ENCODE measurements at regions not wholly inside any gene's neighbourhood (a gene's known extent, or its start where the extent isn't known, plus 50 kb on each side); places are given as distances from the start of the nearest gene placed in this dataset.

DNA sequence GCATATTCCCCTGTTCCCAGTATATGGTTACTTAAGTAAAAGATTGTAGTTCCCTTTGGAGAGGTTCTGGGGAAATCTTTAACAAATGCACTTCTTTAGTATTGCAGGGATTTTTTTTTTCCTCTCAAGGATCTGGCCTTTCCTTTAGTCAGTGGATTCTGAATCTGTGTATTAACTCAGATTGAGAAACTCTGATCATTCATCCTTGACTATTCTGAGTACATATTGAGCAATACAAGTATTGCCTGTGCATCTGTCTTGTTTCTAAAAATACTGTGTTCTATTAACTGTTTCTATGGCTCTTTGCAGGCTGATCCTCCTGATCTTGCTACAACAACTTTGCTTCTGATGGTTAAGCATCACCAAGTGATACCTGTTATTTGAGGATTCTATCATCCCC, 67.8 kb upstream of the FGGY start:
- Histone ChIP-seq H2BK15ac (ENCODE audit: low read length) (no peak overlapping the region), H4K91ac (ENCODE audit: low read depth, low read length, poor library complexity) (no peak overlapping the region), H3K4me3 (ENCODE audit: low read length in 2 of 2) (no peak overlapping the region), H3K27ac (replicated peaks; ENCODE audit: low read length) (no peak overlapping the region), H2BK5ac (ENCODE audit: low read length) (no peak overlapping the region), H3K14ac (ENCODE audit: low read length) (no peak overlapping the region), H3K36me3 (replicated peaks in 1 of 2; ENCODE audit: control insufficient read depth in 2 of 2, insufficient read depth in 2 of 2, low read length in 2 of 2) (no peaks in the 10 kb centered on the region), H2AK5ac (ENCODE audit: low read depth, low read length) (no peak overlapping the region), H3K9me3 (replicated peaks in 1 of 2; ENCODE audit: control insufficient read depth in 2 of 2, insufficient read depth in 1 of 2, low read depth in 1 of 2, low read length in 2 of 2) (no peaks in the 10 kb centered on the region), H4K8ac (ENCODE audit: low read depth, low read length) (no peak overlapping the region), H2AFZ (ENCODE audit: low read length) (no peak overlapping the region), H3K23ac (ENCODE audit: low read depth, low read length, poor library complexity) (no peak overlapping the region), H3K4me1 (ENCODE audit: control insufficient read depth in 2 of 2, insufficient read depth in 1 of 2, low read depth in 1 of 2, low read length in 2 of 2) (no peaks in the 10 kb centered on the region), H3K4ac (ENCODE audit: low read length) (no peak overlapping the region), H3K27me3 (ENCODE audit: control insufficient read depth in 3 of 3, insufficient read depth in 3 of 3, low read depth in 1 of 3, low read length in 3 of 3) (no peaks in the 10 kb centered on the region), H2BK12ac (ENCODE audit: low read length) (no peak overlapping the region), H3K9ac (ENCODE audit: low read depth, low read length, poor library complexity) (no peak overlapping the region), H2BK120ac (ENCODE audit: low read depth, low read length) (no peak overlapping the region), H3K4me2 (ENCODE audit: insufficient read depth, low read length, poor library complexity, severe bottlenecking) (no peak overlapping the region), H3K18ac (ENCODE audit: low read length) (no peak overlapping the region), H3K79me1 (ENCODE audit: low read depth, low read length) (no peaks in the 10 kb centered on the region)
- DNase-seq (ENCODE audit: low spot score) = no peak

DNA sequence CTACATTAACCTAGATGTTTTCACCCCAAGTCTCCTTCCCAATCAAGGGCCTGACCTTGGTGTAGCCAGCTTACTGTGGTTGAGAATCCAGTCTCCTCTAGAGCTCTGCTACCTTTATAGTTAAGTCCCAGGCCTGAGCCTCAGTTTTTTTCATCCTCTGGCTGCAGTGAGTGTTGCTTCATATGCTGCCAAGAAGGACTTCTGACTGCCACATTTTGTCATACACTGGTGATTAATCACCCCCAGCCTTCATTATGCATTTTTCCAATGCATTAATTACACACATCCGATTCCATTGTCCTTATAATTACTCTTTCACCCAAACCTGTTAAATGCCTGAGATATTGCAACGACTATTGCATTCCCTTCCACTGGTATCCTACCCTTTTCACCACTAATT, 66.3 kb upstream of the FGGY start:
- no peak overlapping the region for H4K91ac ChIP-seq (ENCODE audit: low read depth, low read length, poor library complexity)
- no peaks in the 10 kb centered on the region for H3K9me3 ChIP-seq (replicated peaks in 1 of 2; ENCODE audit: control insufficient read depth in 2 of 2, insufficient read depth in 1 of 2, low read depth in 1 of 2, low read length in 2 of 2)
- H3K4me3 ChIP-seq (ENCODE audit: low read length in 2 of 2) = no peak overlapping the region
- DNase-seq (ENCODE audit: low spot score) = no peak
- no peak overlapping the region for H4K8ac ChIP-seq (ENCODE audit: low read depth, low read length)
- no peak overlapping the region for H3K27ac ChIP-seq (replicated peaks; ENCODE audit: low read length)
- no peak overlapping the region for H2BK5ac ChIP-seq (ENCODE audit: low read length)
- H3K4me1 ChIP-seq (ENCODE audit: control insufficient read depth in 2 of 2, insufficient read depth in 1 of 2, low read depth in 1 of 2, low read length in 2 of 2) = no peaks in the 10 kb centered on the region
- no peak overlapping the region for H2AFZ ChIP-seq (ENCODE audit: low read length)
- H2BK12ac ChIP-seq (ENCODE audit: low read length) = no peak overlapping the region
- no peaks in the 10 kb centered on the region for H3K36me3 ChIP-seq (replicated peaks in 1 of 2; ENCODE audit: control insufficient read depth in 2 of 2, insufficient read depth in 2 of 2, low read length in 2 of 2)
- no peak overlapping the region for H3K9ac ChIP-seq (ENCODE audit: low read depth, low read length, poor library complexity)
- H3K18ac ChIP-seq (ENCODE audit: low read length) = no peak overlapping the region
- H3K27me3 ChIP-seq (ENCODE audit: control insufficient read depth in 3 of 3, insufficient read depth in 3 of 3, low read depth in 1 of 3, low read length in 3 of 3) = no peaks in the 10 kb centered on the region
- no peak overlapping the region for H3K23ac ChIP-seq (ENCODE audit: low read depth, low read length, poor library complexity)
- no peak overlapping the region for H3K14ac ChIP-seq (ENCODE audit: low read length)
- H3K4me2 ChIP-seq (ENCODE audit: insufficient read depth, low read length, poor library complexity, severe bottlenecking) = no peak overlapping the region
- H3K79me1 ChIP-seq (ENCODE audit: low read depth, low read length) = no peaks in the 10 kb centered on the region
- WGBS, 2 donors (ENCODE audit: extremely low coverage in 2 of 2, insufficient read length in 2 of 2, insufficient replicate concordance in 1 of 2) = no CpG with 5 or more reads among the region's 2 CpGs
- H2BK120ac ChIP-seq (ENCODE audit: low read depth, low read length) = no peak overlapping the region
- no peak overlapping the region for H3K4ac ChIP-seq (ENCODE audit: low read length)
- no peak overlapping the region for H2AK5ac ChIP-seq (ENCODE audit: low read depth, low read length)
- no peak overlapping the region for H2BK15ac ChIP-seq (ENCODE audit: low read length)

DNA sequence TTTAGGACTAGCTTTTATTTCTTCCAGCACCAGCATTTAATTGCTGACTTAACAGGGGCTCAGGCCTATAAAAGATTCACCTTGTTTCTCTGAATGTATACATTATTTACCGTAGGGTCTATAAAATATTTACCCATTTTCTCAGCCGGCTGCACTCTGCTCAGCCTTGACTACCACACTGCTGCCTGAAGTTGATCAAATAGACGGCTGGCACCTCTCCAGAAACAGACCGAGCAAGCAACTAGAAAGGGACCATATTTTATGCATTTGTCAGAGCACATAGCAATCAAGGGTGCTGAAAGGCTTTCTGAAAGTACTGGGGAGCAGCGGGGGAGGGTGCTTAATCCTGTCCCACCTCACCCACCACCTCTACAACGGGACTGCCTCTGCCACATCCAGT, 64.7 kb upstream of the FGGY start:
- no peak overlapping the region for H3K4me3 ChIP-seq (ENCODE audit: low read length in 2 of 2)
- H2BK15ac ChIP-seq (ENCODE audit: low read length) = no peak overlapping the region
- H4K8ac ChIP-seq (ENCODE audit: low read depth, low read length) = no peak overlapping the region
- no peak overlapping the region for H2BK5ac ChIP-seq (ENCODE audit: low read length)
- H2BK120ac ChIP-seq (ENCODE audit: low read depth, low read length) = no peak overlapping the region
- H3K79me1 ChIP-seq (ENCODE audit: low read depth, low read length) = no peaks in the 10 kb centered on the region
- H3K4me1 ChIP-seq (ENCODE audit: control insufficient read depth in 2 of 2, insufficient read depth in 1 of 2, low read depth in 1 of 2, low read length in 2 of 2) = no peaks in the 10 kb centered on the region
- H3K36me3 ChIP-seq (replicated peaks in 1 of 2; ENCODE audit: control insufficient read depth in 2 of 2, insufficient read depth in 2 of 2, low read length in 2 of 2) = no peaks in the 10 kb centered on the region
- H3K27ac ChIP-seq (replicated peaks; ENCODE audit: low read length) = no peak overlapping the region
- H3K23ac ChIP-seq (ENCODE audit: low read depth, low read length, poor library complexity) = no peak overlapping the region
- H2BK12ac ChIP-seq (ENCODE audit: low read length) = no peak overlapping the region
- H3K4me2 ChIP-seq (ENCODE audit: insufficient read depth, low read length, poor library complexity, severe bottlenecking) = no peak overlapping the region
- no peaks in the 10 kb centered on the region for H3K27me3 ChIP-seq (ENCODE audit: control insufficient read depth in 3 of 3, insufficient read depth in 3 of 3, low read depth in 1 of 3, low read length in 3 of 3)
- H3K14ac ChIP-seq (ENCODE audit: low read length) = no peak overlapping the region
- DNase-seq (ENCODE audit: low spot score) = no peak
- no peak overlapping the region for H3K4ac ChIP-seq (ENCODE audit: low read length)
- H3K9ac ChIP-seq (ENCODE audit: low read depth, low read length, poor library complexity) = no peak overlapping the region
- H2AK5ac ChIP-seq (ENCODE audit: low read depth, low read length) = no peak overlapping the region
- H3K9me3 ChIP-seq (replicated peaks in 1 of 2; ENCODE audit: control insufficient read depth in 2 of 2, insufficient read depth in 1 of 2, low read depth in 1 of 2, low read length in 2 of 2) = no peaks in the 10 kb centered on the region
- no peak overlapping the region for H4K91ac ChIP-seq (ENCODE audit: low read depth, low read length, poor library complexity)
- H2AFZ ChIP-seq (ENCODE audit: low read length) = no peak overlapping the region
- no peak overlapping the region for H3K18ac ChIP-seq (ENCODE audit: low read length)
- WGBS, 2 donors (ENCODE audit: extremely low coverage in 2 of 2, insufficient read length in 2 of 2, insufficient replicate concordance in 1 of 2) = no CpG with 5 or more reads among the region's 6 CpGs

DNA sequence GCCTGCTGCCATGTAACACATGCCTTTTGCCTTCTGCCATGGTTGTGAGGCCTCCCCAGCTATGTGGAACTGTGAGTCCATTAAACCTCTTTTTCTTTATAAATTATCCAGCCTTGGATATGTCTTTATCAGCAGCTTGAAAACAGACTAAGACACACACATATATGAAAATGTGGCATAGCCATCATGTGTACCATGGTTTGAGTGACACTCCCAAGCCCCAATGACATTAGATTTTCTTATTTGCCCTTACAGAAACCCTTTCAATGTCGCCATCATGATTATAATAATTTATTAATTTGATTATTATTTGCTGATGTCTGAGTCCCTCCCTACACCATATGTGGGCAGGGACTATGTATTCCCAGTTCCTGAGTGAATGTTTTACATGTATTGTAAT, 63.5 kb upstream of the FGGY start:
- no peaks in the 10 kb centered on the region for H3K36me3 ChIP-seq (replicated peaks in 1 of 2; ENCODE audit: control insufficient read depth in 2 of 2, insufficient read depth in 2 of 2, low read length in 2 of 2)
- no peaks in the 10 kb centered on the region for H3K27me3 ChIP-seq (ENCODE audit: control insufficient read depth in 3 of 3, insufficient read depth in 3 of 3, low read depth in 1 of 3, low read length in 3 of 3)
- H4K91ac ChIP-seq (ENCODE audit: low read depth, low read length, poor library complexity) = no peak overlapping the region
- no peaks in the 10 kb centered on the region for H3K79me1 ChIP-seq (ENCODE audit: low read depth, low read length)
- H3K9me3 ChIP-seq (replicated peaks in 1 of 2; ENCODE audit: control insufficient read depth in 2 of 2, insufficient read depth in 1 of 2, low read depth in 1 of 2, low read length in 2 of 2) = no peaks in the 10 kb centered on the region
- H3K4me1 ChIP-seq (ENCODE audit: control insufficient read depth in 2 of 2, insufficient read depth in 1 of 2, low read depth in 1 of 2, low read length in 2 of 2) = peaks cover 1 to 4% of the 10 kb centered on the region in 2 donors
- no peak overlapping the region for H3K4me2 ChIP-seq (ENCODE audit: insufficient read depth, low read length, poor library complexity, severe bottlenecking)
- H2AFZ ChIP-seq (ENCODE audit: low read length) = no peak overlapping the region
- no peak overlapping the region for H3K18ac ChIP-seq (ENCODE audit: low read length)
- no peak overlapping the region for H2BK5ac ChIP-seq (ENCODE audit: low read length)
- no peak overlapping the region for H2AK5ac ChIP-seq (ENCODE audit: low read depth, low read length)
- no peak overlapping the region for H3K4me3 ChIP-seq (ENCODE audit: low read length in 2 of 2)
- no CpG with 5 or more reads among the region's 1 CpG for WGBS, 2 donors (ENCODE audit: extremely low coverage in 2 of 2, insufficient read length in 2 of 2, insufficient replicate concordance in 1 of 2)
- no peak overlapping the region for H2BK12ac ChIP-seq (ENCODE audit: low read length)
- no peak for DNase-seq (ENCODE audit: low spot score)
- H3K27ac ChIP-seq (replicated peaks; ENCODE audit: low read length) = no peak overlapping the region
- no peak overlapping the region for H3K14ac ChIP-seq (ENCODE audit: low read length)
- H3K4ac ChIP-seq (ENCODE audit: low read length) = no peak overlapping the region
- no peak overlapping the region for H2BK120ac ChIP-seq (ENCODE audit: low read depth, low read length)
- no peak overlapping the region for H3K9ac ChIP-seq (ENCODE audit: low read depth, low read length, poor library complexity)
- H4K8ac ChIP-seq (ENCODE audit: low read depth, low read length) = no peak overlapping the region
- H3K23ac ChIP-seq (ENCODE audit: low read depth, low read length, poor library complexity) = no peak overlapping the region
- no peak overlapping the region for H2BK15ac ChIP-seq (ENCODE audit: low read length)
